Colon (tissue), 2 donors: ENCODE measurements at regions not wholly inside any gene's neighbourhood (a gene's known extent, or its start where the extent isn't known, plus 50 kb on each side); places are given as distances from the start of the nearest gene placed in this dataset.

Source experiments
- FAIRE-seq: peaks from 2 replicates; lab custom pipeline; 2012; peaks lifted over from hg19 to GRCh38; lab: Jason Lieb, UNC
- donor health status: control.
- donor health status: control.

GRCh38 chr12:4134448-4135263 is 138.9 kb upstream of the CCND2 start:
- no peak for FAIRE-seq

GRCh38 chr12:4133636-4134447 is 139.7 kb upstream of the CCND2 start:
- FAIRE-seq, result no peak

GRCh38 chr12:4133029-4133428 is 140.5 kb upstream of the CCND2 start:
- no peak for FAIRE-seq

GRCh38 chr12:4121506-4122020 is 152.0 kb upstream of the CCND2 start:
- no peak for FAIRE-seq

DNA sequence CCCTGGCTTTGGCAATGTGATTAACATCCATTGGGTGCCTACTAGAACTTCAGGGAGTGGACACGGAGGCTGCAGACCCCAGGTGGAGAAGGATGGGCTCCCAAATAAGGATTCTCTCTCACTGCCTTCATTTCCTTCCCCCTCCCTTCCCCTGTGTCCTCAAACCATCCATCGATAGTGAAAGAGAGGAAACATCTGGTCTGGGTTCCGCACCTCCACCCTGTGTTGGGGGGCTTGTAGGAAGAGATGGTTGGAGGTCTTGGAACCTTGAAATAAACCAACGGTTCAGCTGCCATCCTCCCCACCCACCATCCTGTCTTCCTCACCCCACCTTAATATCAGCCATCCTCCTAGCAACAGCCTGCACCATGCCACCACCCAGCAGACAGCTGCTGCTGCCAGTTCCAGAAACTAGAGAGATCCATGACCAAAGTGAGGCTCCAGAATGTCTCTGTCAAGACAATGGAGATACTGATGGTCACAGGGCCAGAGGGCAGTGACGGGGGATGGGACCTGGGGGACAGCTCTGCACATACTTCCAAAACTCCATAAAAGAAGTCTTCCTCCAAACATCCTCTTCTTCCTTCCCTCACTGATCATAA is 153.1 kb upstream of the CCND2 start:
- FAIRE-seq, result no peak

- FAIRE-seq, result no peak
Measured at GRCh38 chr12:4119157-4119761, 154.3 kb upstream of the CCND2 start.

DNA sequence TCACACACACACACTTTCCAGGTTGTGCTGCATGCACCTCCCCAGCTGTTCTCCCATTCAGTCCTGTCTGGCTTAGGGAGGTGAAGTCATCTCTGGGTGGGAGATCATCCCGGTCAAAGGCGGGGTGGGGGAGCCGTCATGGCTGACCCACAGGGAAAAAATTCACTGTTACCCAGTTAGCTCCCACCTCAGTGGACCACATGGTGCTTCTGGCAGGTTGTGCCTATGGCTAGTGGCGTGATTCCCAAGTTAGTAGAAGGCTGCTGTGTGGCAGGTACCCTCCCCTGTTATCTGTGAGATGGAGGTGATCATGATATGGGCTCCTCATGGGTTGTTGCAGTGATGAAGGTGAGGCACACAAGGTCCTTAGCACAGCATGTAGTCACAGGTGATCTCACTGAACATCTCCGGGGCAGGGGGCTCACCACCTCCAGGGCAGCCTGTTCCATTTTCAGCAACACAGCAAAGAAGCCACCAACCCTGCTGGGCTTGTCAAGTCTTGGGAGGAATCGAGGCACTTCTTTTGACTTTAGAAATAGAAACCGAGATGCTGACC is 154.9 kb upstream of the CCND2 start:
- FAIRE-seq, result no peak

DNA sequence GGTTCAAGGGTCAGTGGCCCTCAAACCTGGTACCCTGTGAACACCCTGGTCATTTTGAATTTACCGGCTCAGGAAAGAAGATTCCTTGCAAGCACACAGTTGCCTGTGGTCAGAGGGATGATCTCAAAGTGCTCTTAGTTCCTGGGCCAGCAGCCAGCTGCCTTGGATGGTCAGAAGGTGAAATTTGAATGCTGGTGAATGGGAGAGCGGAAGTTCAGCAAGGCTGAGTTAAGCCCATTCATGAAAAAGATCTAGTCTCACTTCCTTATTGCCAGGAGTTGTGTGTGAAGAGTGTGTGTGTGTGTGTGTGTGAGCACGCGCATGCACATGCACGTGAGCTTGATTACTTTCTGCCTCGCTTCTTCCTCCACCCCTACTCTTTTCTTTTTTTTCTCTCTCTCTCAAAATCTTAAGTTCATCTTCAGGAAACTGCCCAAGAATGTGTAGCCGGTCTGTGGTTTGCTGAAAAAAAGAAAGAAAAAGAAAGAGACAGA is 155.5 kb upstream of the CCND2 start:
- no peak for FAIRE-seq

GRCh38 chr12:4117386-4118016 is 156.1 kb upstream of the CCND2 start:
- no peak for FAIRE-seq

GRCh38 chr12:4116251-4117111 is 157.1 kb upstream of the CCND2 start:
- FAIRE-seq, result no peak

DNA sequence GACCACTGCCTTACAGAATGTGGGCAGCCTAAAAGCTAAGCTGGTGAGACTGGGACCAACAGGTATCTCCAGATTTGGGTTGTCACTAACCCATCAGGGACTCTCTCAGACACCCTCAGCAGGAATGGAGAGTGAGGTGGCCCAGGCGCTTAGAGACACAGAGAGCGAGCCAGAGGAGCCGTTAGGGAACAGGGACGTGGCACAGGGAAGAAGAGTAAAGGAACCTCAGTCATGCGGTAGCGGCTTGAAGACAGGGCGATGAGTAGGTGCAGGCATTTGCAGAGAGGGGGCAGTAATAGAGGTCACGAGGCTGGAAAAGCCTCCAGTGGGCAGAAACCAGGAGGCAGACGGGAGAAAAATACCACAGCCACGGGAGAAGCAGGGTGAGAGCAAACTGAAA is 158.0 kb upstream of the CCND2 start:
- FAIRE-seq, result no peak

- FAIRE-seq, result no peak
Measured at GRCh38 chr12:4114986-4115385, 158.6 kb upstream of the CCND2 start.

- no peak for FAIRE-seq
Measured at GRCh38 chr12:4112734-4113325, 160.7 kb upstream of the CCND2 start.

DNA sequence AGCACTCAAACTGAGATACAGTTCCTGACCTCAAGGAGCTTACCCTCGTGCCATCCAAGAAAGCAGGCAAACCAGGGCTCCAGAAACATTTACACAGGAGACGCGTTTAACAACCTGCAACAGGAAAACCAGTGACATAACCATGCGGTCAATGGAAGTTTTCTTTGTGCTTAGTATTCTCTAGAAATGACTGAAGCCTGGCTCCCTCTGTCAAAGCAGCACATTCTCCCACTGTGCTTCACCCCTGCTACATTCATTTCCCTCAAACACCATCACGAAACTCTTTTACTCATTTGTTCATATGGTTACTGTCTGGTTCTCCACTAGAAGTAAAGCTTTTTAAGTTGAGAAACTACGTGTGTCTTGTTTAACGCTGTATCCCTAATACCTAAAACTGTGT is 161.3 kb upstream of the CCND2 start:
- no peak for FAIRE-seq

- FAIRE-seq, result no peak
Measured at GRCh38 chr12:4111010-4111409, 162.6 kb upstream of the CCND2 start.

DNA sequence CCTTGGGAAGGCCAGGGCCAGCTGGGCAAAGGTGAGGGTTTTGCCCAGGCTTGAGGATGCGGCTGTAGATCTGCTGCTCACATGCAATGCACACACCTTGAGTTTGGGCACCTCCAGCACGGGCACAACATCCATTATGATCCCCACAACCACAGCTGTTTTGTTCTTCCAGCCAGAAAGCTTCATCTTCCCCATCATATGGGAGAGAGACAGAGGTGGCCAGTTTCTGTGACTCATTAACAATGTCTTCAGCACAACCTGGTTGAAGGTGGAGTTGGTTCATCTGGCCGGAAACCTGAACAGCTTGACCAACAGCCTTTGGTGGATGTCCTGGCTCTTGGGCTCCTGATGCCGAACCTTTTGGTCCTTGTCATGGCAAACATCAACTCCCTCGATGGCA is 163.7 kb upstream of the CCND2 start:
- FAIRE-seq, result no peak

DNA sequence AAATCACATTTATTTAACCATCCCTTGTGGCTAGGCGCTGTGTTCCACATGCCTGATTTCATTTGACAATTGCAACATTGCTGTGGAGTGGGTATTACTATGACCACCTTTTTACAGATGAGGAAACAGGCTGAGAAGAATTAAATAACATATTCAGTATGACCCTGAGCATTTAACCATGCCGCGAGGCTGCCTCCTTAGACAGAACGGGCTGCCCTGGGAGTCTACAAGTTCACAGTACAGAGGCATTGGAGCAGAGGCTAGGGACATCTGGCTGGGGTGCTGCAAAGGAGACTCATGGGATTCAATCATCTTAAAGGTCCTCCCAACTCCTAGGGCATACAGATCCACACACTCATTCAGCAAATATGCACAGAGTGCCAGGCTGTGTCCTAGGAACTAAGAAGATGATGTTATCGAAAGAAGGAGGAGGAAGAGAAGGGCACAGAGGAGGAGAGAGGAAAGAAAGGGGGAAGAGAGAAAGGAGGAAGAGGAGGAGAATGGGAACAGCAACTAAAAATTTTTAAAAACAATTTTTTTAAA is 164.7 kb upstream of the CCND2 start:
- FAIRE-seq, result no peak

- no peak for FAIRE-seq
Measured at GRCh38 chr12:4107911-4108697, 165.5 kb upstream of the CCND2 start.

- peak; percentile 61 for FAIRE-seq
Measured at GRCh38 chr12:4107436-4107878, 166.1 kb upstream of the CCND2 start.
